ENCODE measurements at regions not wholly inside any gene's neighbourhood (a gene's known extent, or its start where the extent isn't known, plus 50 kb on each side); places are given as distances from the start of the nearest gene placed in this dataset.

- no peak for ATAC-seq
- Histone ChIP-seq H3K4me3 (no peak overlapping the region), H3K36me3 (ENCODE audit: insufficient read depth in 1 of 2, low read depth in 1 of 2) (no peaks in the 10 kb centered on the region), H3K9me3 (no peaks in the 10 kb centered on the region), H3K4me1 (no peaks in the 10 kb centered on the region), H3K27ac (no peak overlapping the region), H3K27me3 (ENCODE audit: insufficient read depth in 3 of 3, low read length in 2 of 3) (no peaks in the 10 kb centered on the region)
- intact Hi-C loops (cut with DNase I) = no loop called here
- TF ChIP-seq, protein P1, sequence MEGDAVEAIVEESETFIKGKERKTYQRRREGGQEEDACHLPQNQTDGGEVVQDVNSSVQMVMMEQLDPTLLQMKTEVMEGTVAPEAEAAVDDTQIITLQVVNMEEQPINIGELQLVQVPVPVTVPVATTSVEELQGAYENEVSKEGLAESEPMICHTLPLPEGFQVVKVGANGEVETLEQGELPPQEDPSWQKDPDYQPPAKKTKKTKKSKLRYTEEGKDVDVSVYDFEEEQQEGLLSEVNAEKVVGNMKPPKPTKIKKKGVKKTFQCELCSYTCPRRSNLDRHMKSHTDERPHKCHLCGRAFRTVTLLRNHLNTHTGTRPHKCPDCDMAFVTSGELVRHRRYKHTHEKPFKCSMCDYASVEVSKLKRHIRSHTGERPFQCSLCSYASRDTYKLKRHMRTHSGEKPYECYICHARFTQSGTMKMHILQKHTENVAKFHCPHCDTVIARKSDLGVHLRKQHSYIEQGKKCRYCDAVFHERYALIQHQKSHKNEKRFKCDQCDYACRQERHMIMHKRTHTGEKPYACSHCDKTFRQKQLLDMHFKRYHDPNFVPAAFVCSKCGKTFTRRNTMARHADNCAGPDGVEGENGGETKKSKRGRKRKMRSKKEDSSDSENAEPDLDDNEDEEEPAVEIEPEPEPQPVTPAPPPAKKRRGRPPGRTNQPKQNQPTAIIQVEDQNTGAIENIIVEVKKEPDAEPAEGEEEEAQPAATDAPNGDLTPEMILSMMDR (IDR thresholded peaks at IDR 0.05) = no peak
- WGBS, 3 donors = 23 to 33% (median 32%) methylated on average over 4 of the region's 4 CpGs
- no peak for DNase-seq
Observed at GRCh38 chr2:151033271-151034248, 228.1 kb downstream of the RBM43 start.

DNA sequence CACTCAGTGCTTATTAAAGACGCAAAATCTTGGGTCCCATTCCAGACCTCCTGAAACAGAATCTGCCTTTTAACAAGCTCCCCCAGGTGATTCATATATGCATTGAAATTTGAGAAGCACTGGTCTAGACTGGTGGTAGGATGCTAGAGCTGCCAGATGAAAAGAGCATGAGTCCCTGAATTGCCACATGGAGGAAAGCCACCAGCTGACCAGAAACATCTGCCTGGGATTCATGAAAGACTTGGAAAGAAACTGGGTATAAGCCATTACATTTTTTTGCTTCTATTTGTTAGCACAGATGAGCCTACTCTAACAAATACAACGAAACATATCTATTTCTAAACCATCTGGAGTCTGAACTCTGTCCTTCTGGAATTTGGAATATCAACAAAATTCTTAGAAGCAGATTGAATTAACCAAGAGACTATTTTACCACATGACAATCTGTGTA, 228.9 kb downstream of the RBM43 start:
- Histone ChIP-seq H3K4me1 (no peaks in the 10 kb centered on the region), H3K9me3 (no peaks in the 10 kb centered on the region), H3K27me3 (ENCODE audit: insufficient read depth in 3 of 3, low read length in 2 of 3) (no peaks in the 10 kb centered on the region), H3K27ac (no peak overlapping the region), H3K36me3 (ENCODE audit: insufficient read depth in 1 of 2, low read depth in 1 of 2) (no peaks in the 10 kb centered on the region), H3K4me3 (no peak overlapping the region)
- TF ChIP-seq, protein P1 (IDR thresholded peaks at IDR 0.05) = no peak
- intact Hi-C loops (cut with DNase I) = no loop called here
- DNase-seq (no peak), ATAC-seq (no peak)
- 20 to 25% (median 22%) methylated on average over 2 of the region's 2 CpGs for WGBS, 3 donors

DNA sequence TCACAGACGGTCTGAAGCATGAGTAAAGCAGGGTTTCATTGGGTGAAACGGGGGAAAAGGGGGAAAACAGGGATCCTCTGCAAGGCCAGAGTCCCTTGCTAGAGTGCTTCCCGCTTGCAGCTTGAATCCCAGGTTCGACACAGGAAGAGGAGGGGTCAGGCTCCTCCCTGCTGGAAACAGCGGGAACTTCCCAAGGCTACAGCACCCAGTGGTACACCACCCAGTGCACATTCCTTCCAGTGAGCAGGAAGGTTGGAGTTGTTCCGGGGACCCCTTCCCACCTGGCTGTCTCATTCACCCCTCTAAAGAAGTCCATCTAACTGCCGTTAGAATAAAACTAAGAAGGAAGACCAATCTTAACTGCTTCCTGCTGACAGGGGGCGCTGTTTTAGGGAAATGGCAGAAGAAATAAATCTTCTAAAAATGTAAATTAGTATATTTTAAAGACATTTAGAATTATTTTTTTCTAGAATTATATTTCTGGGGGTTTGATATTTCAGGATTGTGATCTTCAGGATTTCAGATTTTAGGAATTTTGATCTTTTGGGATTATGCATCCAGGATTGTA, 230.9 kb downstream of the RBM43 start:
- no peak for ATAC-seq
- H3K36me3 ChIP-seq (ENCODE audit: insufficient read depth in 1 of 2, low read depth in 1 of 2) = no peaks in the 10 kb centered on the region

GRCh38 chr2:151029406-151030157, 232.1 kb downstream of the RBM43 start:
- H3K27ac ChIP-seq = no peak overlapping the region
- no peak for ATAC-seq
- 77 to 85% (median 82%) methylated on average over 4 of the region's 4 CpGs for WGBS, 3 donors
- H3K9me3 ChIP-seq = no peaks in the 10 kb centered on the region
- H3K36me3 ChIP-seq (ENCODE audit: insufficient read depth in 1 of 2, low read depth in 1 of 2) = no peaks in the 10 kb centered on the region
- DNase-seq = no peak
- no peaks in the 10 kb centered on the region for H3K27me3 ChIP-seq (ENCODE audit: insufficient read depth in 3 of 3, low read length in 2 of 3)
- TF ChIP-seq, protein P1 (IDR thresholded peaks at IDR 0.05) = no peak
- no peak overlapping the region for H3K4me3 ChIP-seq
- no peaks in the 10 kb centered on the region for H3K4me1 ChIP-seq
- intact Hi-C loops (cut with DNase I) = no loop called here

More for the DNA sequence above, 230.9 kb downstream of the RBM43 start:
- no peaks in the 10 kb centered on the region for H3K27me3 ChIP-seq (ENCODE audit: insufficient read depth in 3 of 3, low read length in 2 of 3)
- DNase-seq = no peak
- intact Hi-C loops (cut with DNase I) = no loop called here
- H3K27ac ChIP-seq = no peak overlapping the region
- WGBS, 3 donors = 87 to 91% (median 91%) methylated on average over 8 of the region's 8 CpGs
- no peak overlapping the region for H3K4me3 ChIP-seq
- TF ChIP-seq, protein P1 (IDR thresholded peaks at IDR 0.05) = no peak
- no peaks in the 10 kb centered on the region for H3K4me1 ChIP-seq
- no peaks in the 10 kb centered on the region for H3K9me3 ChIP-seq
